GM21723 (cell line): ENCODE measurements at regions not wholly inside any gene's neighbourhood (a gene's known extent, or its start where the extent isn't known, plus 50 kb on each side); places are given as distances from the start of the nearest gene placed in this dataset.

Experiments
- ATAC-seq: cut with Tn5 transposase; IDR thresholded peaks from one replicate; pipeline ENCODE4 v1.9.1; 2021; ENCODE audit warnings: mild to moderate bottlenecking, moderate library complexity; ENCODE audit not compliant: unreplicated experiment

GRCh38 chr10:21329995-21330627 lies 195.4 kb downstream of the SKIDA1 start:
- no peak for ATAC-seq

- ATAC-seq, result no peak
These were observed 198.0 kb downstream of the SKIDA1 start for GRCh38 chr10:21327289-21327993.

GRCh38 chr10:21326594-21327288 lies 198.7 kb downstream of the SKIDA1 start:
- ATAC-seq, result no peak

- ATAC-seq, result no peak
These were observed 206.8 kb downstream of the SKIDA1 start for GRCh38 chr10:21318540-21319167.

- no peak for ATAC-seq
These were observed 207.6 kb downstream of the SKIDA1 start for GRCh38 chr10:21317902-21318301.

- no peak for ATAC-seq
These were observed 209.7 kb downstream of the SKIDA1 start for GRCh38 chr10:21315645-21316220.

- no peak for ATAC-seq
These were observed 210.4 kb downstream of the SKIDA1 start for GRCh38 chr10:21314906-21315644.

- no peak for ATAC-seq
These were observed 211.3 kb downstream of the SKIDA1 start for GRCh38 chr10:21314111-21314626.

GRCh38 chr10:21313691-21314090 lies 211.8 kb downstream of the SKIDA1 start:
- no peak for ATAC-seq

GRCh38 chr10:21311426-21311825 lies 214.1 kb downstream of the SKIDA1 start:
- no peak for ATAC-seq

- no peak for ATAC-seq
These were observed 216.1 kb downstream of the SKIDA1 start for GRCh38 chr10:21309427-21309826.

- ATAC-seq, result no peak
These were observed 216.5 kb downstream of the SKIDA1 start for GRCh38 chr10:21308946-21309345.

- ATAC-seq, result no peak
These were observed 217.5 kb downstream of the SKIDA1 start for GRCh38 chr10:21308018-21308417.

- no peak for ATAC-seq
These were observed 220.9 kb downstream of the SKIDA1 start for GRCh38 chr10:21304608-21305007.

- no peak for ATAC-seq
These were observed 221.3 kb downstream of the SKIDA1 start for GRCh38 chr10:21304198-21304597.

- ATAC-seq, result no peak
These were observed 224.9 kb downstream of the SKIDA1 start for GRCh38 chr10:21300551-21300950.

GRCh38 chr10:21299330-21299729 lies 226.2 kb downstream of the SKIDA1 start:
- ATAC-seq, result no peak

- no peak for ATAC-seq
These were observed 226.8 kb downstream of the SKIDA1 start for GRCh38 chr10:21298701-21299100.

GRCh38 chr10:21297603-21298383 lies 227.7 kb downstream of the SKIDA1 start:
- no peak for ATAC-seq
